GM13976 (cell line): ENCODE measurements at regions not wholly inside any gene's neighbourhood (a gene's known extent, or its start where the extent isn't known, plus 50 kb on each side); places are given as distances from the start of the nearest gene placed in this dataset.

ENCODE experiments used
- DNase-seq: peaks from one replicate; pipeline ENCODE4 v3.0.0; 2012; ENCODE audit warnings: low spot score
- in situ Hi-C: fragments of 300-500 bp; cut with MboI; formaldehyde crosslinking; loops from one replicate; pipeline ENCODE4 v1.12.0; 2022; ENCODE audit warnings: low sequenced_read_pairs, mixed read lengths, inconsistent platforms; ENCODE audit not compliant: unreplicated experiment
- TF ChIP-seq, protein P1 (sequence below): IDR thresholded peaks from 2 replicates; pipeline ENCODE4 v1.5.1; 2012; ENCODE audit warnings: borderline replicate concordance, mild to moderate bottlenecking; ENCODE audit not compliant: insufficient read depth; ENCODE audit errors: extremely low read depth, missing control alignments, control extremely low read depth

- no peak for DNase-seq
- in situ Hi-C loops, result no loop called here
- TF ChIP-seq, protein P1, sequence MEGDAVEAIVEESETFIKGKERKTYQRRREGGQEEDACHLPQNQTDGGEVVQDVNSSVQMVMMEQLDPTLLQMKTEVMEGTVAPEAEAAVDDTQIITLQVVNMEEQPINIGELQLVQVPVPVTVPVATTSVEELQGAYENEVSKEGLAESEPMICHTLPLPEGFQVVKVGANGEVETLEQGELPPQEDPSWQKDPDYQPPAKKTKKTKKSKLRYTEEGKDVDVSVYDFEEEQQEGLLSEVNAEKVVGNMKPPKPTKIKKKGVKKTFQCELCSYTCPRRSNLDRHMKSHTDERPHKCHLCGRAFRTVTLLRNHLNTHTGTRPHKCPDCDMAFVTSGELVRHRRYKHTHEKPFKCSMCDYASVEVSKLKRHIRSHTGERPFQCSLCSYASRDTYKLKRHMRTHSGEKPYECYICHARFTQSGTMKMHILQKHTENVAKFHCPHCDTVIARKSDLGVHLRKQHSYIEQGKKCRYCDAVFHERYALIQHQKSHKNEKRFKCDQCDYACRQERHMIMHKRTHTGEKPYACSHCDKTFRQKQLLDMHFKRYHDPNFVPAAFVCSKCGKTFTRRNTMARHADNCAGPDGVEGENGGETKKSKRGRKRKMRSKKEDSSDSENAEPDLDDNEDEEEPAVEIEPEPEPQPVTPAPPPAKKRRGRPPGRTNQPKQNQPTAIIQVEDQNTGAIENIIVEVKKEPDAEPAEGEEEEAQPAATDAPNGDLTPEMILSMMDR, result no peak
Observed at GRCh38 chr13:53946500-53946899, 917.9 kb downstream of the OLFM4 start.

DNA sequence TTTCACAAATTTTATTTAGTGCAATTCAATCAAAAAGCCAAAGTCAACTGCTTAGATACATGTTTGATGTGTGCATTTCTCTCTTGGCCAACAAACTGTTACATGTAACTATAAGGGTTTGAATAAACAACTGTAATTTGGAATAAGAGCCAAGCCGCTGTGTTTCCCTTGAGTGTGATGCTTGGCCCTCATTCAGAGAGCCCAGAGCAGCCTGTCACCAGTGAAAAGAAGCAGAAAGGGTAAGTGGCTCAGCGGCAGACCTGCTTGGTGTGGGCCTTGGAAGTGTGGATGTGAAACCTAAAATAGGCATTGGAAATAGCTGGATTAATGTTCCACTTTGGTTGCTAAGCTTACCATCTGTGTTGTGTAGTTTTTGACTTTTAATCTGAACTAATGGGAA, 924.6 kb downstream of the OLFM4 start:
- TF ChIP-seq, protein P1, result no peak
- in situ Hi-C loops, result no loop called here
- DNase-seq, result no peak
